NCI-H2196 treated with DMSO at 0.1 percent for 48 hours (cell line): ENCODE measurements at regions not wholly inside any gene's neighbourhood (a gene's known extent, or its start where the extent isn't known, plus 50 kb on each side); places are given as distances from the start of the nearest gene placed in this dataset.

Source experiments
- DNase-seq: peaks from one replicate; lab custom pipeline; 2025; ENCODE audit not compliant: unreplicated experiment; lab: John Stamatoyannopoulos, UW

GRCh38 chrX:4930426-4930825 is 1217.0 kb upstream of the PRKX start:
- DNase-seq: no peak

GRCh38 chrX:4925911-4926310 is 1212.5 kb upstream of the PRKX start:
- DNase-seq: no peak

- DNase-seq: no peak
Observed at GRCh38 chrX:4909348-4909747, 1195.9 kb upstream of the PRKX start.

GRCh38 chrX:4905576-4905975 is 1192.1 kb upstream of the PRKX start:
- DNase-seq: no peak

- no peak for DNase-seq
Observed at GRCh38 chrX:4881277-4881676, 1167.8 kb upstream of the PRKX start.

GRCh38 chrX:4878640-4879039 is 1165.2 kb upstream of the PRKX start:
- no peak for DNase-seq

- no peak for DNase-seq
Observed at GRCh38 chrX:4876268-4876667, 1162.8 kb upstream of the PRKX start.

- DNase-seq: no peak
Observed at GRCh38 chrX:4851534-4851933, 1138.1 kb upstream of the PRKX start.

- no peak for DNase-seq
Observed at GRCh38 chrX:4850312-4850711, 1136.9 kb upstream of the PRKX start.

- DNase-seq: no peak
Observed at GRCh38 chrX:4844376-4844775, 1130.9 kb upstream of the PRKX start.

GRCh38 chrX:4841216-4841745 is 1127.8 kb upstream of the PRKX start:
- DNase-seq: no peak

- DNase-seq: no peak
Observed at GRCh38 chrX:4831574-4831973, 1118.1 kb upstream of the PRKX start.

- DNase-seq: no peak
Observed at GRCh38 chrX:4830880-4831557, 1117.6 kb upstream of the PRKX start.

GRCh38 chrX:4825550-4825949 is 1112.1 kb upstream of the PRKX start:
- no peak for DNase-seq

GRCh38 chrX:4809571-4809970 is 1096.1 kb upstream of the PRKX start:
- no peak for DNase-seq

GRCh38 chrX:4805502-4805901 is 1092.1 kb upstream of the PRKX start:
- no peak for DNase-seq

- DNase-seq: no peak
Observed at GRCh38 chrX:4800756-4801155, 1087.3 kb upstream of the PRKX start.

- no peak for DNase-seq
Observed at GRCh38 chrX:4787971-4788370, 1074.5 kb upstream of the PRKX start.

GRCh38 chrX:4764888-4765287 is 1051.4 kb upstream of the PRKX start:
- no peak for DNase-seq

- DNase-seq: no peak
Observed at GRCh38 chrX:4762196-4762595, 1048.7 kb upstream of the PRKX start.

- DNase-seq: no peak
Observed at GRCh38 chrX:4754878-4755604, 1041.6 kb upstream of the PRKX start.

- no peak for DNase-seq
Observed at GRCh38 chrX:4741024-4741423, 1027.6 kb upstream of the PRKX start.

GRCh38 chrX:4735299-4735698 is 1021.9 kb upstream of the PRKX start:
- no peak for DNase-seq
